Endothelial cell of umbilical vein (primary cell): ENCODE measurements at regions not wholly inside any gene's neighbourhood (a gene's known extent, or its start where the extent isn't known, plus 50 kb on each side); places are given as distances from the start of the nearest gene placed in this dataset.

Source experiments
- BruUV-seq: library from RNA; stranded (reverse); fragments of 400-500 nt; replicated peaks from 2 replicates; lab custom pipeline; 2021; lab: Mats Ljungman, UMichigan
- CTCF ChIA-PET: fragments of 300-600, 350-600 bp; sonication (Branson Sonifier 250); formaldehyde crosslinking; loops from one replicate; lab custom pipeline; 2021; ENCODE audit warnings: antibody characterized with exemption, inconsistent platforms; lab: Charles Lee
- POLR2A ChIA-PET: fragments of 300-600, 350-600 bp; sonication (Branson Sonifier 250); formaldehyde crosslinking; loops from one replicate; lab custom pipeline; 2021; ENCODE audit warnings: antibody characterized with exemption, inconsistent platforms; lab: Charles Lee
- DNase-seq: peaks from one replicate; pipeline ENCODE4 v3.0.0-alpha.2; 2011; ENCODE audit warnings: low read depth, low spot score
- FAIRE-seq: peaks from 2 replicates; lab custom pipeline; 2011; peaks lifted over from hg19 to GRCh38; lab: Jason Lieb, UNC
- H2AFZ ChIP-seq: 2 replicates; pipeline ENCODE4 v1.6.0; 2012; ENCODE audit warnings: low read depth, low read length, control low read depth, inconsistent platforms
- H3K27ac ChIP-seq: 2 replicates; pipeline ENCODE4 v1.5.1; 2011; ENCODE audit warnings: low read depth, mild to moderate bottlenecking, control low read depth, low read length, moderate library complexity; ENCODE audit not compliant: insufficient read depth
- H3K27me3 ChIP-seq, 2 experiments: 2 replicates each; pipeline versions ENCODE4 v1.6.0 to v1.6.1; 2011; ENCODE audit warnings: low read length in 2 of 2, mixed read lengths in 1 of 2; ENCODE audit not compliant: control insufficient read depth in 2 of 2, insufficient read depth in 2 of 2
- H3K36me3 ChIP-seq, 2 experiments: 2 replicates in 1 of 2; 3 replicates in 1 of 2; pipeline ENCODE4 v1.5.1; 2011; ENCODE audit warnings: low read length in 2 of 2, mild to moderate bottlenecking in 1 of 2, moderate library complexity in 1 of 2; ENCODE audit not compliant: control insufficient read depth in 2 of 2, insufficient read depth in 2 of 2; ENCODE audit errors: extremely low read depth in 1 of 2
- H3K4me1 ChIP-seq: 3 replicates; pipeline ENCODE4 v1.5.1; 2011; ENCODE audit warnings: mild to moderate bottlenecking, low read length; ENCODE audit not compliant: control insufficient read depth, insufficient read depth; ENCODE audit errors: extremely low read depth
- H3K4me2 ChIP-seq: 2 replicates; pipeline ENCODE4 v1.6.1; 2011; ENCODE audit warnings: low read length, control low read depth, mixed read lengths; ENCODE audit not compliant: insufficient read depth
- H3K4me3 ChIP-seq, 3 experiments: fragments of 200-600 bp in 1 of 3; sonication (generic), shearing (Covaris generic) in 1 of 3; replicated peaks in 1 of 3; 2 replicates each; pipeline ENCODE4 v1.5.1; 2011 to 2016; ENCODE audit warnings: control low read depth in 3 of 3, low read length in 3 of 3, mild to moderate bottlenecking in 2 of 3, inconsistent platforms in 1 of 3, low read depth in 1 of 3, moderate library complexity in 1 of 3; ENCODE audit not compliant: insufficient read depth in 1 of 3
- H3K79me2 ChIP-seq: 2 replicates; pipeline ENCODE4 v1.6.0; 2012; ENCODE audit warnings: low read length, inconsistent platforms; ENCODE audit not compliant: control insufficient read depth, insufficient read depth
- H3K9ac ChIP-seq: replicated peaks from 2 replicates; pipeline ENCODE3; 2011; ENCODE audit warnings: low read length, control low read depth; ENCODE audit not compliant: insufficient read depth; ENCODE audit errors: extremely low read depth
- H3K9me1 ChIP-seq: replicated peaks from 3 replicates; pipeline ENCODE4 v1.6.0; 2011; ENCODE audit warnings: mild to moderate bottlenecking, low read length; ENCODE audit not compliant: control insufficient read depth, insufficient read depth; ENCODE audit errors: extremely low read depth
- H3K9me3 ChIP-seq: replicated peaks from 2 replicates; pipeline ENCODE4 v1.5.1; 2012; ENCODE audit warnings: low read length, inconsistent platforms; ENCODE audit not compliant: control insufficient read depth, insufficient read depth
- H4K20me1 ChIP-seq: replicated peaks from 2 replicates; pipeline ENCODE3; 2011; ENCODE audit warnings: mild to moderate bottlenecking, low read length; ENCODE audit not compliant: control insufficient read depth, insufficient read depth; ENCODE audit errors: extremely low read depth
- EZH2 ChIP-seq: IDR thresholded peaks from 2 replicates; pipeline ENCODE4 v1.6.1; 2012; ENCODE audit warnings: borderline replicate concordance, low read depth, mild to moderate bottlenecking, moderate library complexity, low read length, inconsistent platforms; ENCODE audit not compliant: severe bottlenecking
- FOS ChIP-seq: IDR thresholded peaks from 2 replicates; pipeline ENCODE4 v1.6.1; 2011; ENCODE audit warnings: mild to moderate bottlenecking, low read length, moderate library complexity, borderline replicate concordance; ENCODE audit not compliant: insufficient read depth
- GATA2 ChIP-seq: IDR thresholded peaks from 2 replicates; pipeline ENCODE4 v1.7.0; 2011; ENCODE audit warnings: low read depth, mild to moderate bottlenecking, moderate library complexity, mixed read lengths, low read length; ENCODE audit not compliant: insufficient read length, insufficient read depth
- JUN ChIP-seq: IDR thresholded peaks from 2 replicates; pipeline ENCODE4 v1.6.1; 2011; ENCODE audit warnings: borderline replicate concordance, low read depth; ENCODE audit not compliant: insufficient read length, insufficient read depth
- MAX ChIP-seq: IDR thresholded peaks from 2 replicates; pipeline ENCODE4 v1.6.1; 2011; ENCODE audit not compliant: insufficient read depth, insufficient read length
- MYC ChIP-seq: IDR thresholded peaks from one replicate; pipeline ENCODE4 v1.6.1; 2011; ENCODE audit warnings: mild to moderate bottlenecking, low read depth, low read length
- POLR2A ChIP-seq: IDR thresholded peaks from 2 replicates; pipeline ENCODE4 v1.6.1; 2012; ENCODE audit warnings: low read depth, mild to moderate bottlenecking, control low read depth, low read length
- POLR2AphosphoS5 ChIP-seq: IDR thresholded peaks from 2 replicates; pipeline ENCODE4 v1.6.1; 2012; ENCODE audit warnings: low read depth, mild to moderate bottlenecking, control low read depth, low read length, moderate library complexity; ENCODE audit not compliant: insufficient read depth
- dilution Hi-C: fragments of 300-500 bp; cut with MboI; formaldehyde crosslinking; loops from one replicate; pipeline ENCODE4 v1.15.0; 2019; ENCODE audit warnings: low sequenced_read_pairs; ENCODE audit not compliant: extremely low pct_ligation_motif_present
- intact Hi-C: fragments of 100-400 bp; cut with micrococcal nuclease; formaldehyde crosslinking; loops from one replicate; pipeline ENCODE4 v1.10.0; 2022
- TF ChIP-seq, protein P1 (sequence below), 2 donors: IDR thresholded peaks; 1 replicate in 1 of 2; 2 replicates in 1 of 2; pipeline ENCODE4 v1.5.1; 2011; ENCODE audit warnings: low read length in 2 of 2, mild to moderate bottlenecking in 2 of 2, moderate library complexity in 2 of 2, control low read depth in 1 of 2, inconsistent platforms in 1 of 2, low read depth in 1 of 2; ENCODE audit not compliant: insufficient read depth in 1 of 2; ENCODE audit errors: extremely low read depth in 1 of 2

GRCh38 chr2:144663207-144663606 is 143.3 kb upstream of the ZEB2 start:
- Histone ChIP-seq H3K36me3 (no peaks in the 10 kb centered on the region), H3K4me3 (no peak overlapping the region), H3K27ac (no peak overlapping the region), H3K9me1 (no peaks in the 10 kb centered on the region), H3K4me2 (no peak overlapping the region), H2AFZ (no peak overlapping the region), H3K79me2 (no peaks in the 10 kb centered on the region), H4K20me1 (no peaks in the 10 kb centered on the region), H3K4me1 (no peaks in the 10 kb centered on the region), H3K27me3 (no peaks in the 10 kb centered on the region), H3K9ac (no peak overlapping the region), H3K9me3 (no peaks in the 10 kb centered on the region)
- FAIRE-seq (no peak), DNase-seq (no peak)
- BruUV-seq: no TSS peak
- ChIA-PET CTCF (no interaction called here), POLR2A (no interaction called here)
- TF ChIP-seq MAX: no peak
- TF ChIP-seq JUN: no peak
- no peak for TF ChIP-seq POLR2AphosphoS5
- no peak for TF ChIP-seq EZH2
- TF ChIP-seq MYC: no peak
- no peak for TF ChIP-seq GATA2
- TF ChIP-seq POLR2A: no peak
- no peak for TF ChIP-seq FOS
- TF ChIP-seq, protein P1, sequence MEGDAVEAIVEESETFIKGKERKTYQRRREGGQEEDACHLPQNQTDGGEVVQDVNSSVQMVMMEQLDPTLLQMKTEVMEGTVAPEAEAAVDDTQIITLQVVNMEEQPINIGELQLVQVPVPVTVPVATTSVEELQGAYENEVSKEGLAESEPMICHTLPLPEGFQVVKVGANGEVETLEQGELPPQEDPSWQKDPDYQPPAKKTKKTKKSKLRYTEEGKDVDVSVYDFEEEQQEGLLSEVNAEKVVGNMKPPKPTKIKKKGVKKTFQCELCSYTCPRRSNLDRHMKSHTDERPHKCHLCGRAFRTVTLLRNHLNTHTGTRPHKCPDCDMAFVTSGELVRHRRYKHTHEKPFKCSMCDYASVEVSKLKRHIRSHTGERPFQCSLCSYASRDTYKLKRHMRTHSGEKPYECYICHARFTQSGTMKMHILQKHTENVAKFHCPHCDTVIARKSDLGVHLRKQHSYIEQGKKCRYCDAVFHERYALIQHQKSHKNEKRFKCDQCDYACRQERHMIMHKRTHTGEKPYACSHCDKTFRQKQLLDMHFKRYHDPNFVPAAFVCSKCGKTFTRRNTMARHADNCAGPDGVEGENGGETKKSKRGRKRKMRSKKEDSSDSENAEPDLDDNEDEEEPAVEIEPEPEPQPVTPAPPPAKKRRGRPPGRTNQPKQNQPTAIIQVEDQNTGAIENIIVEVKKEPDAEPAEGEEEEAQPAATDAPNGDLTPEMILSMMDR (IDR thresholded peaks at IDR 0.05; ENCODE audit: extremely low read depth in 1 of 2, insufficient read depth in 1 of 2, low read depth in 1 of 2, low read length in 2 of 2): no peak
- intact Hi-C loops (no loop called here), dilution Hi-C loops (no loop called here)
